ENCODE measurements at regions not wholly inside any gene's neighbourhood (a gene's known extent, or its start where the extent isn't known, plus 50 kb on each side); places are given as distances from the start of the nearest gene placed in this dataset.

GRCh38 chr2:193566276-193566675, 1371.5 kb upstream of the TMEFF2 start:
- DNase-seq (ENCODE audit: extremely low read depth, low read depth) = no peak

DNA sequence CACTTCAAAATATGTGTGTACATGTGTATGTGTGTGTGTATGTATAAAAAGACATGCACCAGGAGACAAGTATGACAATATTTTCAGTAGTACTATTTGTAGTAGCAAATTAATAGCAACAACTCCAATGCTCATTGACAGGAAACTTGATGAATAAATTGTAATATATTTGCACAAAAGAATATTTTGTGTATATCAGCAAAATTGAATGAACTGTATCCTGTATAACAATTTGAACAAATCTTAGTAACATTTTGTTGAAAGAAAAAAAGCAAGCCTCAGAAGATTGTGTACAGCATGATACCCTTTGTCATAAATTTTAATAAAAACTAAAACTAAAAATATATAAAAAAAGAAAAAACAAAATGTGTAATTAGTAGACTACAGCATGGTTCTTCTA, 1367.3 kb upstream of the TMEFF2 start:
- no peak for DNase-seq (ENCODE audit: extremely low read depth, low read depth)

DNA sequence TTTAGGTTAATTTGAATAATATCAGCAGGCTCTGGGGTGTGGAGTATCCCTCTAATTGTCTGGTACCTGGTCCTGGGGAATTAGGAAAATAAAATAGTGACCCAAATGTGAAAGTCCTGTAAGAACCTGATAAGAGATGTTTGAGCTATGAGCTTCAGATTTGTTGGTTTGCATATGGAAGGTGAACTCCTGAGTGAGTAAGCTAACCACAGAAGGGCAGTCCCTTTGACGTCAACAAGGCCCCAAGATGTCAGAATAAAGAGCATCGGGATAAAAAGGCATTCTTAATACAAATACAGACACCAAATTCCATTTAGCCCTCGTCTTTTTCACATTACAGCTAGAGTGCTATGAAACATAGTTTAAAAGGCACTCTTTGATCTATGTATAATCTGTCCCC, 1366.3 kb upstream of the TMEFF2 start:
- DNase-seq (ENCODE audit: extremely low read depth, low read depth) = no peak

GRCh38 chr2:193556766-193557470, 1362.2 kb upstream of the TMEFF2 start:
- DNase-seq (ENCODE audit: extremely low read depth, low read depth) = no peak

GRCh38 chr2:193549661-193550060, 1354.9 kb upstream of the TMEFF2 start:
- no peak for DNase-seq (ENCODE audit: extremely low read depth, low read depth)

- no peak for DNase-seq (ENCODE audit: extremely low read depth, low read depth)
Observed at GRCh38 chr2:193542762-193543161, 1348.0 kb upstream of the TMEFF2 start.

GRCh38 chr2:193539188-193539587, 1344.5 kb upstream of the TMEFF2 start:
- DNase-seq (ENCODE audit: extremely low read depth, low read depth) = no peak

DNA sequence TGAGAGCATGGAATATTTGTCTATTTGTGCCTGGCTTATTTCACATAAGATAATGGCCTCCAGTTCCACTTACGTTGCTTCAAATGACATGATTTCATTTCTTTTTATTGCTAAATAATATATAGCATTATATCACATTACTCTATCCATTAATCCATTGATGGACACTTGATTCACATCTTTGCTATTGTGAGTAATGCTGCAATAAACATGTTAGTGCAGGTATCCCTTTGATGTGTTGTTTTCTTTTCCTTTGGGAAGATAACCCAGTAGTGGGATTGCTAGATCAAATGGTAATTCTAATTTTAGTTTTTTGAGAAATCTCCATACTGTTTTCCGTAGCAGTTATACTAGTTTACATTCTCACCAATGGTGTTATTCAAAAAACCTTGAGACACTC, 1343.3 kb upstream of the TMEFF2 start:
- no peak for DNase-seq (ENCODE audit: extremely low read depth, low read depth)

DNA sequence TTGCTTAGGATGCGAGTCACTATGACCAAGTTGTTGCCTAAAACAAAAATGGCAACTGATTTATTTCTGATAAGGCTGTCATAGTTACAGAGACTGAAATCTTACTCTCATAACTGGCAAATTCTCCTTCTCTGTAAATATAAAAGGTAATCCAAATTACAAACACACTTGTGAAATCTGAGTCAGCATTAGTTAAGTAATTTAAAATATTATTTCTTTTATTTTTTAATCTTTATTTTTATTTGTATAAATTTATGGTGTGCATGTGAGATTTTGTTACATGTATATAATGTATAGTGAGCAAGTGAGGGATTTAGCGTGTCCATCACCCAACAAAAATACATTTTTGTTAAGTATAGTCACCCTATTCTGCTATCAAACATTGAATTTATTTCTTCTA, 1342.8 kb upstream of the TMEFF2 start:
- DNase-seq (ENCODE audit: extremely low read depth, low read depth) = no peak

GRCh38 chr2:193528458-193528857, 1333.7 kb upstream of the TMEFF2 start:
- DNase-seq (ENCODE audit: extremely low read depth, low read depth) = no peak

GRCh38 chr2:193527146-193527545, 1332.4 kb upstream of the TMEFF2 start:
- no peak for DNase-seq (ENCODE audit: extremely low read depth, low read depth)

DNA sequence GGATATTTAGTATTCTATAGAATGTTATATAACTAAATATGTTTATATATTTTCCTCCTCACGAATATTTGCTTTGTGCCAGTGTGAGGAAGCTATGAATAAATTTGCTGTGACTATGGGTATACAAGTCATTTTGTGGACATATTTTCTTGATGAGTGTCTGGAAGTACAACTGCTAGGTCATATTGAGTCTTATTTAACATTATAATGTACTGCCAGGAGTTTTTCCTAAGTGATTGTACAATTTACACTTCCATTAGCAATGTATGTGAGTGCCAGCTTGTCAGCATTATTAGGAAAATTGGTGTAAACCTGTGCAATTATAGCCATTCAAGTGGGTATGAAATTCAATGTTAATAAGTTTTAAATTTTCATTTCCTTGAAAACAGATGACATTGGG, 1328.9 kb upstream of the TMEFF2 start:
- no peak for DNase-seq (ENCODE audit: extremely low read depth, low read depth)

DNA sequence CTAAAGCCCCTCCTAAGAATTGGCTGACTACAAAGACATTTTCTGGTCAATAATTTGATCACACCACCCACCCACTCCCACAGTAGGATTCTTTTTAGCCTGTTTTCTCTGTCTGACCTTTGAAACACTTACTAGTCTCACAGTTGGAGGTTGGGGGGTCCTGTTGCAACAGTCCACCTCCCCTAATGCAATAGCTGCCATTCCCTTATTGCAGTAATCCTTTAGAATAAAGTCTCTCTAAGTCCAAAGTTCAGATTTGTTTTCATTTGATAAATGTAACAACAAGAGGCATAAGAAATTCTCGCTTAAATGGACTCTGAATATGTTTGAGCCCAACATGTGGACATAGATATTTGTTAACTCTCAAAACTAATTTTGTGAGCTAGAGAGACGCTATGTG, 1326.8 kb upstream of the TMEFF2 start:
- DNase-seq (ENCODE audit: extremely low read depth, low read depth) = no peak

GRCh38 chr2:193520709-193521458, 1326.2 kb upstream of the TMEFF2 start:
- no peak for DNase-seq (ENCODE audit: extremely low read depth, low read depth)

DNA sequence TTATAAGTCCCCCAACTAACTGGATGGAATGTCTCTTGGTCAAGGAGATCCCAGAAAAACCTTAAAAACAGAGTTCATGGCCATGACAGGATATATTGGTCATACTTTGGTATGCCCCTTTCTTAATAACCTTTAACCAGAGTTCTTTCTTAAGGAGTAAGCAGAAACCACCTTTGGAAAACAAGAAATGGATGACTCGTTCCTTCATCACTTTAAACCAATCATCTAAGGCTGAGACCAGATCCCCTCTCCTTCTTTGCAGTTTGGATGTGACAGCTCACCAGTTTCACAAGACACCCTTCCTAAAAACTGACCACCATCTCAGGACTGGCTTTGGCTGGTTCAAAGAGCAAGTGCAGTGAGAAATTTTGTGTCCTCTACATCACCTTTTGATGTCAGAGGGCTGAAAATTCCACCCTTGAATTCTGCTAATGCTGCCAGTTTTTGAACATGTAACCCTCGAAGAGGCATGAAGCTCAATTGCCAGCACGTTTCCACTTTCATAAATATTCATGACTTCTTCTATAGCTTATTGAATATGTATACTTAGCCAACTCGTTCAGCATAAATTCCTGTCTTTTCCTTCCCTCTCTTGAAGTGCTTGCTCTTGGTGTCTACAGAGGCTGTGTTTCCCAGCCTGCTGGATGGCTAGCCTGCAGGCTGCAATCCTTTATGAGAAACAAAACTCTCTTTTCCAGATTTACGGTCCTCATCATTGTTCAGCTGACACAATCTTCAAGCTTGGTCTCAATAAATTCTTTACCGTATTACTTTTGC, 1323.5 kb upstream of the TMEFF2 start:
- DNase-seq (ENCODE audit: extremely low read depth, low read depth) = no peak

DNA sequence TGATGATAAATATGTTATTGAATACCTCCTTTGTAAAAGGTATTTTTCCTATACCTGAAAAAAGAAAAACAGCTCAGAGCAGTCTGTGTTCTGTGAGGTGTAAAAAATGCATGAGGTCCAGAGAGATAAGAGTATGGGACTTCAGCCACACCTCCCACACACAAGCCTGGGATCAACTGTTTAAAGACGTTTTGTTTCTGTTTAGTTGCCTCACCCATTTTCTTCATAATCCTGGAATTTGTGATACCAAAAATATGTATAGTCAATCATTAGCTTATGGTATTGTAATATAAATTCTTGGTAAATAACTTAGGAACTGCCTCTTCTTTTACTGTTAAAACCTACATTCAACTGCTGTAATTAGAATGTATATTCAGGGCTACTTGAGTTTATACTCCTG, 1322.9 kb upstream of the TMEFF2 start:
- no peak for DNase-seq (ENCODE audit: extremely low read depth, low read depth)

DNA sequence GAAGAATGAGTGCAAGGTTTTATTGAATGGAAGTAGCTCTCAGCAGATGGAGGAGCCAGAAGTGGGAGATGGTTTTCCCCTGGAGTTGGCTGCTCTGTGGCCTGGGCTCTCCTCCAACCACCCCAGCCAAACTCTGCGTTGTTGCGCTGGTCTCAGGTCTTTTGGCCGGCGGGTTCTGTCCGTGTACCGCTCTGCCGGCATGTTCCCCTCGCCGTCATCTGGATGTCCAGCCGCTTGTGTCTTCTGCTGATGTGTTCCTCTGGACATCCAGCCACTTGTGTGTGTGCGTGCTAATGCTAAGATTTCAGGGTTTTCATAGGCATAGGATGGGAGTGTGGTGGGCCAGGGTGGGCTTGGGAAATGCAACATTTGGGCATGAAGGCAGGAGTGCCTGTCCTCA, 1311.3 kb upstream of the TMEFF2 start:
- no peak for DNase-seq (ENCODE audit: extremely low read depth, low read depth)

GRCh38 chr2:193505620-193506019, 1310.9 kb upstream of the TMEFF2 start:
- DNase-seq (ENCODE audit: extremely low read depth, low read depth) = no peak

- no peak for DNase-seq (ENCODE audit: extremely low read depth, low read depth)
Observed at GRCh38 chr2:193502363-193503035, 1307.8 kb upstream of the TMEFF2 start.

GRCh38 chr2:193496786-193497185, 1302.1 kb upstream of the TMEFF2 start:
- no peak for DNase-seq (ENCODE audit: extremely low read depth, low read depth)

DNA sequence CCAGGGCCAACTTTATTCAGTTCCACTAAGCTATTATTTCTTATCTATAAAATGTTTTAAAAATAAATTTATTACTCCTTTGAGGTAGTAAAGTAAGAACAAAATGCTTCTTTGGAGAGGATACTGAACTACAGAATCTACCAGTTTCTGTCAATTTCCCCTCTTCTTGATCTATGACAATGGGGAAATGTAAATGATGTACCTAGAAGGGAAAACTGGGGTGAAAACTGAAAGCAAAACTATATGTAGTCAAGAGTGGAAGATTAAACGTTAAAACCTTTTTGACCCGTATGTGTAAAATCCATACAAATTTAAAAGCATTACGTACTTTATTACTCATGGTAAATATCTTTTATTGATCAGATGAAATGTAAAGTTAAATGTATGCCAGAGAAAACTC, 1287.8 kb upstream of the TMEFF2 start:
- DNase-seq (ENCODE audit: extremely low read depth, low read depth) = no peak

Data from NCI-H460 (cell line).